ENCODE measurements at regions not wholly inside any gene's neighbourhood (a gene's known extent, or its start where the extent isn't known, plus 50 kb on each side); places are given as distances from the start of the nearest gene placed in this dataset.

DNA sequence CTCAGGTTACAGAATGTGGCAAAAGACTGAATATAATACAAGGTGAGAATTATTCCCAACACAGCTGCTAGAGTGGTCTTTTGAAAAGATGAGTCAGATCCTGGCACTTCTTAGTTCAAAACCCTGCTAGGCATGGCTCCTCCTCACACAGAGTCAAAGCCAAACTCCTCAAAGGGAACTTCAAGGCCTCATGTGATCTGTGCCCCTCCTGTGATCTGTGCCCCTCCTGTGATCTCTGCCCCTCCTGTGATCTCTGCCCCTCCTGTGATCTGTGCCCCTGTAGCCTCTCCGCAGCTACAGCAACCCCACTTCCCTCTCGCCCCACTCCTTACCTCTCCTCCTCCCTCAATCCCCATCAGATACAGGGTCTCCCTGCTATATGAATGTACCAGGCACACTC is 525.5 kb upstream of the CCNG1 start:
- Histone ChIP-seq H3K27me3 (ENCODE audit: control insufficient read depth, extremely low read depth, insufficient read depth, low read length) (no peaks in the 10 kb centered on the region), H3K4me2 (ENCODE audit: control insufficient read depth, extremely low read depth, insufficient read depth, low read depth, low read length) (no peak overlapping the region), H3K27ac (ENCODE audit: control insufficient read depth, insufficient read depth, low read length) (no peak overlapping the region), H3K4me1 (ENCODE audit: control insufficient read depth, extremely low read depth, insufficient read depth, low read length) (no peaks in the 10 kb centered on the region), H3K9me1 (ENCODE audit: control insufficient read depth, extremely low read depth, insufficient read depth, low read length) (no peaks in the 10 kb centered on the region), H3K9me3 (ENCODE audit: control insufficient read depth, low read depth, low read length) (no peaks in the 10 kb centered on the region), H4K20me1 (ENCODE audit: control insufficient read depth, extremely low read depth, insufficient read depth, low read length) (no peaks in the 10 kb centered on the region), H3K9ac (ENCODE audit: control insufficient read depth, extremely low read depth, insufficient read depth, low read length) (no peak overlapping the region), H3K36me3 (ENCODE audit: control insufficient read depth in 2 of 2, extremely low read depth in 1 of 2, insufficient read depth in 2 of 2, low read length in 2 of 2) (no peaks in the 10 kb centered on the region), H2AFZ (ENCODE audit: control insufficient read depth, low read length) (no peak overlapping the region), H3K4me3 (ENCODE audit: control insufficient read depth in 2 of 3, extremely low read depth in 1 of 3, insufficient read depth in 2 of 3, low read depth in 1 of 3, low read length in 3 of 3) (no peak overlapping the region), H3K79me2 (ENCODE audit: control insufficient read depth, insufficient read depth, low read length) (no peaks in the 10 kb centered on the region)
- dilution Hi-C loops (cut with MboI; ENCODE audit: extremely low pct_ligation_motif_present, low sequenced_read_pairs) = no loop called here
- DNase-seq (ENCODE audit: low read depth, low spot score) (no peak), FAIRE-seq (no peak)
- TF ChIP-seq EZH2 (IDR thresholded peaks at IDR 0.05; ENCODE audit: low read length) = no peak
- TF ChIP-seq, protein P1, sequence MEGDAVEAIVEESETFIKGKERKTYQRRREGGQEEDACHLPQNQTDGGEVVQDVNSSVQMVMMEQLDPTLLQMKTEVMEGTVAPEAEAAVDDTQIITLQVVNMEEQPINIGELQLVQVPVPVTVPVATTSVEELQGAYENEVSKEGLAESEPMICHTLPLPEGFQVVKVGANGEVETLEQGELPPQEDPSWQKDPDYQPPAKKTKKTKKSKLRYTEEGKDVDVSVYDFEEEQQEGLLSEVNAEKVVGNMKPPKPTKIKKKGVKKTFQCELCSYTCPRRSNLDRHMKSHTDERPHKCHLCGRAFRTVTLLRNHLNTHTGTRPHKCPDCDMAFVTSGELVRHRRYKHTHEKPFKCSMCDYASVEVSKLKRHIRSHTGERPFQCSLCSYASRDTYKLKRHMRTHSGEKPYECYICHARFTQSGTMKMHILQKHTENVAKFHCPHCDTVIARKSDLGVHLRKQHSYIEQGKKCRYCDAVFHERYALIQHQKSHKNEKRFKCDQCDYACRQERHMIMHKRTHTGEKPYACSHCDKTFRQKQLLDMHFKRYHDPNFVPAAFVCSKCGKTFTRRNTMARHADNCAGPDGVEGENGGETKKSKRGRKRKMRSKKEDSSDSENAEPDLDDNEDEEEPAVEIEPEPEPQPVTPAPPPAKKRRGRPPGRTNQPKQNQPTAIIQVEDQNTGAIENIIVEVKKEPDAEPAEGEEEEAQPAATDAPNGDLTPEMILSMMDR (optimal IDR thresholded peaks at IDR 0.05 in 1 of 3, IDR thresholded peaks at IDR 0.05 in 1 of 3, conservative IDR thresholded peaks at IDR 0.05 in 1 of 3; ENCODE audit: extremely low read depth in 1 of 3, insufficient read depth in 2 of 3, low read length in 3 of 3) = no peak

DNA sequence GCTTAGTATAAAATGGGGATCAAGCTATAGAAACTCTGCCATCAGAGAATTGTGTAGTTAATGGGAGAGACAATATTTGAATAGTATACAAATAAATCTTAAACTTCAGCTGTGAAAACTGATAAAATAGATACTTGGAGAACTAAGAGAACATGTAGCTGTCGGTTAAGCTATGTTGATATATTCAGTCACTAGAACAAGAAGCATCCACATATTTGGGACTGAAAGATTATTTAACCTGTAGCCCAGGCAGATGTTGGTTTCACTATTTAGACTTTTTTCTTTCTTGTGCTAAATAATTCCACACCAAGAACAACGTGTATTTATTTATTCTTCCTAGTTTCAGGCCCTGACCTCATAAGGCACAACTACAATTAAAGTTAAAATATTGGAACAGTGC is 521.0 kb upstream of the CCNG1 start:
- H3K9me1 ChIP-seq (ENCODE audit: control insufficient read depth, extremely low read depth, insufficient read depth, low read length) = no peaks in the 10 kb centered on the region
- no peak overlapping the region for H3K4me2 ChIP-seq (ENCODE audit: control insufficient read depth, extremely low read depth, insufficient read depth, low read depth, low read length)

More for the DNA sequence above, 521.0 kb upstream of the CCNG1 start:
- H3K36me3 ChIP-seq (ENCODE audit: control insufficient read depth in 2 of 2, extremely low read depth in 1 of 2, insufficient read depth in 2 of 2, low read length in 2 of 2) = no peaks in the 10 kb centered on the region
- H4K20me1 ChIP-seq (ENCODE audit: control insufficient read depth, extremely low read depth, insufficient read depth, low read length) = no peaks in the 10 kb centered on the region
- dilution Hi-C loops (cut with MboI; ENCODE audit: extremely low pct_ligation_motif_present, low sequenced_read_pairs) = no loop called here
- H3K9me3 ChIP-seq (ENCODE audit: control insufficient read depth, low read depth, low read length) = peaks cover 2% of the 10 kb centered on the region
- H3K4me3 ChIP-seq (ENCODE audit: control insufficient read depth in 2 of 3, extremely low read depth in 1 of 3, insufficient read depth in 2 of 3, low read depth in 1 of 3, low read length in 3 of 3) = no peak overlapping the region
- no peak overlapping the region for H2AFZ ChIP-seq (ENCODE audit: control insufficient read depth, low read length)
- no peaks in the 10 kb centered on the region for H3K27me3 ChIP-seq (ENCODE audit: control insufficient read depth, extremely low read depth, insufficient read depth, low read length)
- H3K9ac ChIP-seq (ENCODE audit: control insufficient read depth, extremely low read depth, insufficient read depth, low read length) = no peak overlapping the region
- FAIRE-seq = no peak
- no peak overlapping the region for H3K27ac ChIP-seq (ENCODE audit: control insufficient read depth, insufficient read depth, low read length)
- no peak for DNase-seq (ENCODE audit: low read depth, low spot score)
- no peaks in the 10 kb centered on the region for H3K4me1 ChIP-seq (ENCODE audit: control insufficient read depth, extremely low read depth, insufficient read depth, low read length)
- TF ChIP-seq, protein P1 (optimal IDR thresholded peaks at IDR 0.05 in 1 of 3, IDR thresholded peaks at IDR 0.05 in 1 of 3, conservative IDR thresholded peaks at IDR 0.05 in 1 of 3; ENCODE audit: extremely low read depth in 1 of 3, insufficient read depth in 2 of 3, low read length in 3 of 3) = no peak
- TF ChIP-seq EZH2 (IDR thresholded peaks at IDR 0.05; ENCODE audit: low read length) = no peak
- no peaks in the 10 kb centered on the region for H3K79me2 ChIP-seq (ENCODE audit: control insufficient read depth, insufficient read depth, low read length)

All from keratinocyte (primary cell).